ENCODE measurements at regions not wholly inside any gene's neighbourhood (a gene's known extent, or its start where the extent isn't known, plus 50 kb on each side); places are given as distances from the start of the nearest gene placed in this dataset.

- Mint-ChIP-seq H3K27me3 (ENCODE audit: insufficient read depth) (peaks cover 3% of the 10 kb centered on the region), H3K4me1 (peaks cover 7% of the 10 kb centered on the region), H3K9me3 (no peaks in the 10 kb centered on the region), H3K27ac (no peak overlapping the region), H3K36me3 (ENCODE audit: low read depth) (no peaks in the 10 kb centered on the region), H3K4me3 (no peak overlapping the region)
- no peaks in the 10 kb centered on the region for H3K27me3 ChIP-seq (ENCODE audit: control insufficient read depth, insufficient read depth, low read length, poor library complexity, severe bottlenecking)
- WGBS, 2 experiments (ENCODE audit: insufficient coverage in 1 of 2, insufficient read length in 1 of 2), result 89 to 95% methylated on average over 3 to 4 of the region's 4 CpGs
- no peaks in the 10 kb centered on the region for H3K4me1 ChIP-seq (ENCODE audit: control insufficient read depth, insufficient read depth, low read length)
- H3K9me3 ChIP-seq (ENCODE audit: control insufficient read depth, low read length), result no peaks in the 10 kb centered on the region
- no peak overlapping the region for H3K4me3 ChIP-seq (ENCODE audit: low read length)
- no peak overlapping the region for H3K27ac ChIP-seq (ENCODE audit: low read depth, low read length)
- TF ChIP-seq CTCF (conservative IDR thresholded peaks at IDR 0.05), result no peak
- no peaks in the 10 kb centered on the region for H3K36me3 ChIP-seq (ENCODE audit: control insufficient read depth, insufficient read depth, low read length)
- peak; percentile 20 for DNase-seq
- H3K9ac ChIP-seq (ENCODE audit: extremely low read depth, low read length, poor library complexity, severe bottlenecking), result no peak overlapping the region
Measured at GRCh38 chr16:66206363-66206762, 160.1 kb upstream of the CDH5 start.

GRCh38 chr16:66205287-66206231, 160.9 kb upstream of the CDH5 start:
- H3K9me3 ChIP-seq (ENCODE audit: control insufficient read depth, low read length), result no peaks in the 10 kb centered on the region
- peaks cover 3% of the 10 kb centered on the region for H3K27me3 Mint-ChIP-seq (ENCODE audit: insufficient read depth)
- 73 to 83% methylated on average over 3 to 6 of the region's 8 CpGs for WGBS, 2 experiments (ENCODE audit: insufficient coverage in 1 of 2, insufficient read length in 1 of 2)
- peak; percentile 7 for DNase-seq
- no peaks in the 10 kb centered on the region for H3K4me1 ChIP-seq (ENCODE audit: control insufficient read depth, insufficient read depth, low read length)
- no peak for TF ChIP-seq CTCF (conservative IDR thresholded peaks at IDR 0.05)
- H3K27ac Mint-ChIP-seq, result no peak overlapping the region
- no peaks in the 10 kb centered on the region for H3K36me3 ChIP-seq (ENCODE audit: control insufficient read depth, insufficient read depth, low read length)
- H3K4me3 ChIP-seq (ENCODE audit: low read length), result no peak overlapping the region
- H3K36me3 Mint-ChIP-seq (ENCODE audit: low read depth), result no peaks in the 10 kb centered on the region
- no peak overlapping the region for H3K4me3 Mint-ChIP-seq
- H3K4me1 Mint-ChIP-seq, result peaks cover 7% of the 10 kb centered on the region
- H3K27me3 ChIP-seq (ENCODE audit: control insufficient read depth, insufficient read depth, low read length, poor library complexity, severe bottlenecking), result no peaks in the 10 kb centered on the region
- H3K9ac ChIP-seq (ENCODE audit: extremely low read depth, low read length, poor library complexity, severe bottlenecking), result no peak overlapping the region
- H3K9me3 Mint-ChIP-seq, result no peaks in the 10 kb centered on the region
- H3K27ac ChIP-seq (ENCODE audit: low read depth, low read length), result no peak overlapping the region

DNA sequence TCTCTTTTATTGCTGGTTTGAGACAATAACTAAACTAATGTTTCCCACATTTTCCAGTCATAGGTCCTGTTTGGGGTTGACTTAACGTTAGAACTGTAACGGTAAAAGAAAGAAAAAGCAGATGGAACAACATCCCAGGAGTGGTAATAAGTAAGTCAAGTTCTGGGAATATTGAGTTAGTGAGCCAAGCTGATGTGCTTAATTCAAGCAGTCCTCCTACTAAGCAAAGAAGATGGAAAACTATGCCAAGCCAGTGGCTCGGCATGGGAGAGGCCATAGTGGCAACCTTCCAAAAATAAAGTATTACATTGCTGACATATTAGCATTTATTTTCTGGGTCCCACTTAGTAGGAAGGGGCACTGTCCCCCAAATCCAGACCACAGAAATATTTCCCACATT, 161.7 kb upstream of the CDH5 start:
- H3K4me1 Mint-ChIP-seq, result peaks cover 7% of the 10 kb centered on the region
- no peak overlapping the region for H3K4me3 Mint-ChIP-seq
- no peaks in the 10 kb centered on the region for H3K36me3 Mint-ChIP-seq (ENCODE audit: low read depth)
- H3K9me3 ChIP-seq (ENCODE audit: control insufficient read depth, low read length), result no peaks in the 10 kb centered on the region
- peaks cover 3% of the 10 kb centered on the region for H3K27me3 Mint-ChIP-seq (ENCODE audit: insufficient read depth)
- H3K27ac Mint-ChIP-seq, result no peak overlapping the region
- H3K4me1 ChIP-seq (ENCODE audit: control insufficient read depth, insufficient read depth, low read length), result no peaks in the 10 kb centered on the region
- no peak for TF ChIP-seq CTCF (conservative IDR thresholded peaks at IDR 0.05)
- H3K9ac ChIP-seq (ENCODE audit: extremely low read depth, low read length, poor library complexity, severe bottlenecking), result no peak overlapping the region
- DNase-seq, result no peak
- no peaks in the 10 kb centered on the region for H3K27me3 ChIP-seq (ENCODE audit: control insufficient read depth, insufficient read depth, low read length, poor library complexity, severe bottlenecking)
- H3K36me3 ChIP-seq (ENCODE audit: control insufficient read depth, insufficient read depth, low read length), result no peaks in the 10 kb centered on the region
- no peak overlapping the region for H3K27ac ChIP-seq (ENCODE audit: low read depth, low read length)
- no peaks in the 10 kb centered on the region for H3K9me3 Mint-ChIP-seq
- 94% methylated on average over 3 of the region's 3 CpGs; no CpG with 5 or more reads in 1 of the 2 experiments for WGBS, 2 experiments (ENCODE audit: insufficient coverage in 1 of 2, insufficient read length in 1 of 2)
- no peak overlapping the region for H3K4me3 ChIP-seq (ENCODE audit: low read length)

Data from endodermal cell (in vitro differentiated cells).